HG03108 (cell line): ENCODE measurements at regions not wholly inside any gene's neighbourhood (a gene's known extent, or its start where the extent isn't known, plus 50 kb on each side); places are given as distances from the start of the nearest gene placed in this dataset.

ENCODE experiments used
- ATAC-seq: cut with Tn5 transposase; IDR thresholded peaks from one replicate; pipeline ENCODE4 v1.9.1; 2021; ENCODE audit warnings: moderate library complexity; ENCODE audit not compliant: unreplicated experiment

GRCh38 chr2:19507137-19507536, 148.7 kb upstream of the OSR1 start:
- no peak for ATAC-seq

GRCh38 chr2:19505199-19506136, 147.0 kb upstream of the OSR1 start:
- no peak for ATAC-seq

- no peak for ATAC-seq
These were observed 146.2 kb upstream of the OSR1 start for GRCh38 chr2:19504400-19505198.

- ATAC-seq: no peak
These were observed 145.5 kb upstream of the OSR1 start for GRCh38 chr2:19503915-19504314.

GRCh38 chr2:19503406-19503805, 145.0 kb upstream of the OSR1 start:
- ATAC-seq: no peak

GRCh38 chr2:19500126-19500525, 141.7 kb upstream of the OSR1 start:
- no peak for ATAC-seq

GRCh38 chr2:19496646-19497045, 138.2 kb upstream of the OSR1 start:
- no peak for ATAC-seq

- ATAC-seq: no peak
These were observed 135.8 kb upstream of the OSR1 start for GRCh38 chr2:19494241-19494640.

GRCh38 chr2:19491796-19492195, 133.4 kb upstream of the OSR1 start:
- no peak for ATAC-seq

- no peak for ATAC-seq
These were observed 132.5 kb upstream of the OSR1 start for GRCh38 chr2:19490846-19491435.

GRCh38 chr2:19488009-19488691, 129.7 kb upstream of the OSR1 start:
- peak; percentile 85 for ATAC-seq

GRCh38 chr2:19484736-19485135, 126.3 kb upstream of the OSR1 start:
- peak; percentile 72 for ATAC-seq

- ATAC-seq: no peak
These were observed 122.2 kb upstream of the OSR1 start for GRCh38 chr2:19480673-19481072.

- no peak for ATAC-seq
These were observed 121.2 kb upstream of the OSR1 start for GRCh38 chr2:19479666-19480065.

- ATAC-seq: no peak
These were observed 120.0 kb upstream of the OSR1 start for GRCh38 chr2:19478409-19478808.

- no peak for ATAC-seq
These were observed 117.9 kb upstream of the OSR1 start for GRCh38 chr2:19476327-19476726.

- ATAC-seq: peak; percentile 98
These were observed 115.7 kb upstream of the OSR1 start for GRCh38 chr2:19474128-19474527.

GRCh38 chr2:19473350-19473749, 114.9 kb upstream of the OSR1 start:
- ATAC-seq: no peak

- no peak for ATAC-seq
These were observed 114.1 kb upstream of the OSR1 start for GRCh38 chr2:19472391-19472978.

GRCh38 chr2:19471491-19471890, 113.1 kb upstream of the OSR1 start:
- no peak for ATAC-seq

- ATAC-seq: no peak
These were observed 107.6 kb upstream of the OSR1 start for GRCh38 chr2:19465978-19466377.
